H1 (cell line): ENCODE measurements at regions not wholly inside any gene's neighbourhood (a gene's known extent, or its start where the extent isn't known, plus 50 kb on each side); places are given as distances from the start of the nearest gene placed in this dataset.

Experiments
- CTCF ChIA-PET: fragments of 300-600 bp; sonication (Branson Sonifier 250); formaldehyde crosslinking; loops from one replicate; lab custom pipeline; 2021; ENCODE audit not compliant: partially characterized antibody; lab: Charles Lee
- POLR2A ChIA-PET: fragments of 300-600 bp; sonication (Branson Sonifier 250); formaldehyde crosslinking; loops from one replicate; lab custom pipeline; 2021; ENCODE audit warnings: inconsistent platforms; ENCODE audit not compliant: partially characterized antibody; lab: Charles Lee
- DNase-seq, 2 experiments: peaks; one replicate each; pipeline versions ENCODE4 v3.0.0 to v3.0.0-alpha.2; 2010 to 2022; ENCODE audit warnings: low spot score in 2 of 2, low read depth in 1 of 2, mixed read lengths in 1 of 2
- FAIRE-seq: peaks from 2 replicates; lab custom pipeline; 2011; peaks lifted over from hg19 to GRCh38; lab: Jason Lieb, UNC
- H2AFZ ChIP-seq: 2 replicates; pipeline ENCODE4 v1.8.1; 2012; ENCODE audit warnings: low read length, inconsistent platforms
- H2AK5ac ChIP-seq: 2 replicates; pipeline ENCODE4 v1.6.1; 2013; ENCODE audit warnings: low read depth, low read length
- H2BK120ac ChIP-seq: replicated peaks from 2 replicates; pipeline ENCODE3; 2013; ENCODE audit warnings: low read depth, low read length, inconsistent platforms
- H2BK12ac ChIP-seq: 2 replicates; pipeline ENCODE4 v1.6.1; 2013; ENCODE audit warnings: low read depth, low read length
- H2BK15ac ChIP-seq: 2 replicates; pipeline ENCODE4 v1.6.1; 2013; ENCODE audit warnings: low read length
- H2BK20ac ChIP-seq: 2 replicates; pipeline ENCODE4 v1.6.1; 2013; ENCODE audit warnings: low read length
- H2BK5ac ChIP-seq: 2 replicates; pipeline ENCODE4 v1.6.1; 2013; ENCODE audit warnings: low read depth, low read length
- H3K14ac ChIP-seq: 2 replicates; pipeline ENCODE4 v1.6.1; 2013; ENCODE audit warnings: inconsistent platforms; ENCODE audit not compliant: insufficient read length
- H3K18ac ChIP-seq: 2 replicates; pipeline ENCODE4 v1.6.1; 2013; ENCODE audit warnings: low read length; ENCODE audit errors: extremely low read depth
- H3K23ac ChIP-seq: 2 replicates; pipeline ENCODE4 v1.6.1; 2013; ENCODE audit warnings: inconsistent platforms; ENCODE audit not compliant: insufficient read length
- H3K23me2 ChIP-seq: 2 replicates; pipeline ENCODE4 v1.6.1; 2013; ENCODE audit warnings: low read depth, low read length
- H3K27ac ChIP-seq: 2 replicates; pipeline ENCODE4 v1.6.1; 2011; ENCODE audit warnings: low read depth, low read length, inconsistent platforms
- H3K27me3 ChIP-seq, 4 experiments: replicated peaks in 1 of 4; 1 replicate in 1 of 4; 2 replicates in 3 of 4; pipeline versions ENCODE4 v1.6.1 to v1.8.1; 2011 to 2013; ENCODE audit warnings: low read length in 3 of 4, mild to moderate bottlenecking in 3 of 4, inconsistent platforms in 2 of 4, mixed read lengths in 2 of 4, moderate library complexity in 1 of 4; ENCODE audit not compliant: control insufficient read depth in 3 of 4, insufficient read depth in 3 of 4; ENCODE audit errors: extremely low read depth in 1 of 4
- H3K36me3 ChIP-seq, 4 experiments: 2 replicates each; pipeline versions ENCODE4 v1.6.1 to v1.8.1; 2011 to 2013; ENCODE audit warnings: mild to moderate bottlenecking in 4 of 4, low read length in 3 of 4, moderate library complexity in 2 of 4, control low read depth in 1 of 4, inconsistent platforms in 1 of 4; ENCODE audit not compliant: insufficient read depth in 4 of 4, control insufficient read depth in 2 of 4
- H3K4ac ChIP-seq: replicated peaks from 2 replicates; pipeline ENCODE3; 2013; ENCODE audit warnings: low read length, low read depth, mixed read lengths, inconsistent platforms; ENCODE audit not compliant: insufficient read length
- H3K4me1 ChIP-seq, 4 experiments: replicated peaks in 1 of 4; 1 replicate in 1 of 4; 2 replicates in 3 of 4; pipeline versions ENCODE4 v1.6.1 to v1.8.1; 2011 to 2013; ENCODE audit warnings: low read length in 3 of 4, inconsistent platforms in 2 of 4, mixed read lengths in 1 of 4; ENCODE audit not compliant: insufficient read depth in 4 of 4, control insufficient read depth in 3 of 4
- H3K4me2 ChIP-seq, 2 experiments: 2 replicates each; pipeline versions ENCODE4 v1.6.1 to v1.8.1; 2011 to 2013; ENCODE audit warnings: low read depth in 2 of 2, low read length in 2 of 2, control low read depth in 1 of 2, inconsistent platforms in 1 of 2, mild to moderate bottlenecking in 1 of 2; ENCODE audit not compliant: insufficient read depth in 1 of 2
- H3K4me3 ChIP-seq, 4 experiments: fragments of 200-600, 300-600 bp in 1 of 4; sonication (generic), shearing (Covaris generic), sonication (Bioruptor Twin) in 1 of 4; 2 replicates each; pipeline versions ENCODE4 v1.5.1 to v1.8.1; 2011 to 2016; ENCODE audit warnings: low read length in 4 of 4, low read depth in 3 of 4, control low read depth in 2 of 4, inconsistent platforms in 2 of 4, mild to moderate bottlenecking in 2 of 4, mixed read lengths in 1 of 4, moderate library complexity in 1 of 4; ENCODE audit not compliant: insufficient read depth in 2 of 4; ENCODE audit errors: extremely low read depth in 1 of 4
- H3K56ac ChIP-seq: replicated peaks from 2 replicates; pipeline ENCODE3; 2013; ENCODE audit warnings: low read depth, mild to moderate bottlenecking, mixed read lengths, low read length, inconsistent platforms; ENCODE audit not compliant: insufficient read length
- H3K79me1 ChIP-seq: 2 replicates; pipeline ENCODE4 v1.6.1; 2013; ENCODE audit warnings: low read depth, low read length, control low read depth
- H3K79me2 ChIP-seq, 2 experiments: 2 replicates each; pipeline versions ENCODE4 v1.6.1 to v1.8.1; 2012 to 2013; ENCODE audit warnings: low read length in 2 of 2, mild to moderate bottlenecking in 2 of 2, inconsistent platforms in 1 of 2; ENCODE audit not compliant: insufficient read depth in 2 of 2, control insufficient read depth in 1 of 2
- H3K9ac ChIP-seq, 4 experiments: replicated peaks in 1 of 4; 1 replicate in 1 of 4; 2 replicates in 3 of 4; pipeline versions ENCODE4 v1.6.1 to v1.8.1; 2011 to 2013; ENCODE audit warnings: low read depth in 3 of 4, low read length in 3 of 4, control low read depth in 2 of 4, mild to moderate bottlenecking in 2 of 4, moderate library complexity in 2 of 4, inconsistent platforms in 1 of 4; ENCODE audit errors: extremely low read depth in 1 of 4
- H3K9me3 ChIP-seq, 2 experiments: 2 replicates each; pipeline versions ENCODE4 v1.6.1 to v1.8.1; 2012 to 2013; ENCODE audit warnings: mild to moderate bottlenecking in 2 of 2, moderate library complexity in 2 of 2, control low read depth in 1 of 2, inconsistent platforms in 1 of 2, low read depth in 1 of 2, low read length in 1 of 2, mixed read lengths in 1 of 2; ENCODE audit not compliant: insufficient read depth in 2 of 2
- H4K20me1 ChIP-seq, 2 experiments: replicated peaks in 1 of 2; 2 replicates each; pipeline versions ENCODE3 to v1.8.1; 2011 to 2013; ENCODE audit warnings: inconsistent platforms in 2 of 2, low read length in 2 of 2, mild to moderate bottlenecking in 1 of 2; ENCODE audit not compliant: insufficient read depth in 2 of 2, control insufficient read depth in 1 of 2
- H4K5ac ChIP-seq: 2 replicates; pipeline ENCODE4 v1.6.1; 2013; ENCODE audit warnings: low read length, low read depth, mixed read lengths, inconsistent platforms; ENCODE audit not compliant: insufficient read length
- H4K8ac ChIP-seq: 2 replicates; pipeline ENCODE4 v1.8.0; 2013; ENCODE audit warnings: mild to moderate bottlenecking, moderate library complexity, low read length, inconsistent platforms; ENCODE audit not compliant: insufficient read depth; ENCODE audit errors: extremely low read depth
- H4K91ac ChIP-seq: replicated peaks from 2 replicates; pipeline ENCODE3; 2013; ENCODE audit warnings: low read length, mixed read lengths, inconsistent platforms; ENCODE audit not compliant: insufficient read length
- EP300 ChIP-seq, 2 experiments: IDR thresholded peaks; 1 replicate in 1 of 2; 2 replicates in 1 of 2; pipeline ENCODE4 v1.6.1; 2011 to 2012; ENCODE audit warnings: low read depth in 2 of 2, low read length in 2 of 2, mild to moderate bottlenecking in 2 of 2, borderline replicate concordance in 1 of 2, inconsistent platforms in 1 of 2, moderate library complexity in 1 of 2
- GTF2F1 ChIP-seq: IDR thresholded peaks from 2 replicates; pipeline ENCODE4 v1.6.1; 2012; ENCODE audit warnings: low read depth, low read length, improper control_type of control experiment, borderline replicate concordance
- KDM4A ChIP-seq: IDR thresholded peaks from one replicate; pipeline ENCODE4 v1.7.1; 2012; ENCODE audit warnings: low read depth, mild to moderate bottlenecking, moderate library complexity, low read length, inconsistent platforms; ENCODE audit not compliant: severe bottlenecking
- NRF1 ChIP-seq: IDR thresholded peaks from 2 replicates; pipeline ENCODE4 v1.6.1; 2011; ENCODE audit warnings: mild to moderate bottlenecking, low read depth, low read length, improper control_type of control experiment
- POLR2AphosphoS5 ChIP-seq: IDR thresholded peaks from 2 replicates; pipeline ENCODE4 v1.6.1; 2011; ENCODE audit warnings: low read depth, low read length
- POU5F1 ChIP-seq: IDR thresholded peaks from 2 replicates; pipeline ENCODE4 v1.6.1; 2011; ENCODE audit warnings: low read depth, mild to moderate bottlenecking, low read length, moderate library complexity
- SUZ12 ChIP-seq: fragments of 200-600 bp; sonication (generic); IDR thresholded peaks from 2 replicates; pipeline ENCODE4 v1.6.1; 2012; ENCODE audit warnings: mild to moderate bottlenecking, inconsistent platforms, low read length, moderate library complexity, mixed read lengths
- TEAD4 ChIP-seq: IDR thresholded peaks from 2 replicates; pipeline ENCODE4 v1.6.1; 2012; ENCODE audit warnings: low read depth, low read length, inconsistent platforms, mixed read lengths
- WGBS, 2 experiments: shearing (Covaris generic) in 1 of 2; methylation state at CpG; one replicate each; pipeline versions ENCODE4 v1.1.6 to v1.1.7; 2013 to 2015; ENCODE audit warnings: low lambda C conversion rate in 2 of 2, mixed read lengths in 2 of 2, inconsistent platforms in 1 of 2, low coverage in 1 of 2, missing lambda C conversion rate in 1 of 2; ENCODE audit not compliant: insufficient replicate concordance in 2 of 2, insufficient coverage in 1 of 2, insufficient read length in 1 of 2; ENCODE audit errors: extremely low coverage in 1 of 2, missing lambda C conversion rate in 1 of 2; 5-methylcytosine and 5-hydroxymethylcytosine counted together

GRCh38 chr10:78744491-78745090 lies 324.2 kb upstream of the ZMIZ1 start:
- Histone ChIP-seq H2BK20ac (no peak overlapping the region), H2AK5ac (no peak overlapping the region), H2BK12ac (no peak overlapping the region), H3K4ac (no peak overlapping the region), H3K56ac (no peak overlapping the region), H3K23ac (no peak overlapping the region), H4K5ac (no peak overlapping the region), H2BK5ac (no peak overlapping the region), H3K4me3 (no peak overlapping the region), H3K27me3 (no peaks in the 10 kb centered on the region; a peak in 2 of 7 replicates), H3K79me1 (no peaks in the 10 kb centered on the region), H3K4me2 (no peak overlapping the region), H2AFZ (no peak overlapping the region), H3K18ac (no peak overlapping the region; the same call in 1 of the 2 replicates), H3K9me3 (no peaks in the 10 kb centered on the region), H3K14ac (no peak overlapping the region), H3K36me3 (no peaks in the 10 kb centered on the region), H3K23me2 (peaks cover 3% of the 10 kb centered on the region), H4K8ac (no peak overlapping the region), H2BK15ac (no peak overlapping the region), H3K4me1 (peaks cover 0 to 8% (median 4%) of the 10 kb centered on the region in 4 experiments; a peak in 5 of 7 replicates), H4K20me1 (no peaks in the 10 kb centered on the region), H2BK120ac (no peak overlapping the region), H3K9ac (no peak overlapping the region), H4K91ac (no peak overlapping the region), H3K79me2 (no peaks in the 10 kb centered on the region), H3K27ac (no peak overlapping the region)
- no peak for FAIRE-seq
- DNase-seq, result no peak
- CTCF ChIA-PET, result interaction anchor here (1.2 to 1.5 kb wide), 3 partner anchors 9 to 79 kb away, joined by 3 to 7 read pairs (median 6); no protein-coding TSS in a partner anchor
- WGBS, 2 experiments, result 88% methylated on average over 10 of the region's 10 CpGs; no CpG with 5 or more reads in 1 of the 2 experiments
- POLR2A ChIA-PET, result no interaction called here
- TF ChIP-seq KDM4A (no peak), SUZ12 (no peak), TEAD4 (no peak), POU5F1 (no peak), POLR2AphosphoS5 (no peak), NRF1 (no peak), GTF2F1 (no peak), EP300 (IDR thresholded peaks at IDR 0.05; ENCODE audit: borderline replicate concordance in 1 of 2, low read depth in 2 of 2, low read length in 2 of 2) (no peak)
